Naive thymus-derived CD4-positive, alpha-beta T cell (primary cell): ENCODE measurements at regions not wholly inside any gene's neighbourhood (a gene's known extent, or its start where the extent isn't known, plus 50 kb on each side); places are given as distances from the start of the nearest gene placed in this dataset.

ENCODE experiments used
- ATAC-seq: fragments of 150-1000 bp; cut with Tn5 transposase; 2 replicates; pipeline ENCODE4 v1.10.0; 2021; ENCODE audit warnings: mild to moderate bottlenecking, moderate library complexity
- CTCF ChIA-PET: fragments of 350-600 bp; sonication (Branson Sonifier 250); formaldehyde crosslinking; loops from one replicate; lab custom pipeline; 2021; ENCODE audit warnings: antibody characterized with exemption; lab: Charles Lee
- POLR2A ChIA-PET: fragments of 350-600 bp; sonication (Branson Sonifier 250); formaldehyde crosslinking; loops from one replicate; lab custom pipeline; 2021; ENCODE audit warnings: antibody characterized with exemption, inconsistent platforms; lab: Charles Lee
- DNase-seq, 9 donors: peaks; one replicate each; pipeline versions ENCODE4 v3.0.0 to v3.0.0-alpha.2; 2020 to 2022; ENCODE audit warnings: mixed read lengths in 1 of 9
- H3K27ac ChIP-seq: one replicate; pipeline ENCODE4 v1.7.0; 2013; ENCODE audit warnings: mild to moderate bottlenecking, low read depth, low read length, moderate library complexity
- H3K27me3 ChIP-seq, 2 donors: one replicate each; pipeline ENCODE4 v1.7.0; 2013; ENCODE audit warnings: low read length in 2 of 2, mild to moderate bottlenecking in 2 of 2, moderate library complexity in 2 of 2; ENCODE audit not compliant: control insufficient read depth in 2 of 2, insufficient read depth in 2 of 2
- H3K36me3 ChIP-seq, 3 experiments: 1 replicate in 2 of 3; 2 replicates in 1 of 3; pipeline ENCODE4 v1.7.0; 2013; ENCODE audit warnings: low read length in 3 of 3, mild to moderate bottlenecking in 3 of 3, moderate library complexity in 1 of 3; ENCODE audit not compliant: insufficient read depth in 3 of 3, control insufficient read depth in 2 of 3
- H3K4me1 ChIP-seq, 2 donors: one replicate each; pipeline ENCODE4 v1.7.0; 2013; ENCODE audit warnings: low read length in 2 of 2, mild to moderate bottlenecking in 2 of 2, moderate library complexity in 1 of 2; ENCODE audit not compliant: control insufficient read depth in 2 of 2, insufficient read depth in 2 of 2
- H3K4me3 ChIP-seq: 2 replicates; pipeline ENCODE4 v1.7.0; 2013; ENCODE audit warnings: mild to moderate bottlenecking, low read length
- H3K9me3 ChIP-seq, 3 experiments: 1 replicate in 2 of 3; 2 replicates in 1 of 3; pipeline ENCODE4 v1.7.0; 2013; ENCODE audit warnings: low read length in 3 of 3; ENCODE audit not compliant: control insufficient read depth in 2 of 3
- H3K27ac Mint-ChIP-seq, 9 donors: one replicate each; pipeline ENCODE4 v1.8.0; 2020 to 2022; ENCODE audit warnings: mixed read lengths in 9 of 9, mild to moderate bottlenecking in 8 of 9, moderate library complexity in 5 of 9, inconsistent platforms in 2 of 9
- H3K27me3 Mint-ChIP-seq, 5 donors: one replicate each; pipeline ENCODE4 v1.8.0; 2021 to 2022; ENCODE audit warnings: mixed read lengths in 5 of 5, mild to moderate bottlenecking in 1 of 5
- H3K36me3 Mint-ChIP-seq, 5 donors: one replicate each; pipeline ENCODE4 v1.8.0; 2020 to 2022; ENCODE audit warnings: mixed read lengths in 5 of 5, mild to moderate bottlenecking in 3 of 5, inconsistent platforms in 1 of 5
- H3K4me1 Mint-ChIP-seq, 7 donors: one replicate each; pipeline ENCODE4 v1.8.0; 2020 to 2022; ENCODE audit warnings: mixed read lengths in 7 of 7, mild to moderate bottlenecking in 3 of 7, inconsistent platforms in 1 of 7
- H3K4me3 Mint-ChIP-seq, 10 donors: one replicate each; pipeline ENCODE4 v1.8.0; 2020 to 2022; ENCODE audit warnings: mild to moderate bottlenecking in 10 of 10, mixed read lengths in 10 of 10, moderate library complexity in 6 of 10, inconsistent platforms in 2 of 10
- H3K9me3 Mint-ChIP-seq, 11 donors: one replicate each; pipeline ENCODE4 v1.8.0; 2020 to 2022; ENCODE audit warnings: mixed read lengths in 11 of 11, mild to moderate bottlenecking in 4 of 11, inconsistent platforms in 1 of 11, moderate library complexity in 1 of 11
- intact Hi-C, 2 donors: fragments of 100-400 bp; cut with micrococcal nuclease; formaldehyde crosslinking; loops; one replicate each; pipeline ENCODE4 v1.15.1; 2023

- intact Hi-C loops = no loop called here
- POLR2A ChIA-PET = no interaction called here
These were observed 76.3 kb upstream of the LMO4 start for GRCh38 chr1:87252406-87252805.

DNA sequence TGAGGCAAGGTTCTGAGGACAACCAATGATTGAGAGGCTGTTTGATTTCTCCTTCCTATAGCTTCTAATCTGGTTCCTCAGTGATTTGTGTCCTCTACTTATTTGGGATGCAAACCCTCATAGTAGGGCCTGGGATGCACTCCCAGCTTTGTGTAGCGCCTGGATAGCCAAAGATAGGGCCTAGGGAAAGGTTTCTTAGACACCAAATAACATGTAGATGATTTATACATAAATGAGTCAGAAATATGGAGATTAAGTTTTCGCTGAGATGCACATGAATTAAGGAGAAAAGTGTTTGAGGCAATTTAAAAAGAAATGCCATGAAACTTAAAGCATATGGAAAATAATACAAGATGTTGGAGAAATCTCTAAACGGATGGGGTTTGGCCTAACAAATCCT is 66.0 kb upstream of the LMO4 start:
- no peaks in the 10 kb centered on the region for H3K36me3 Mint-ChIP-seq
- ATAC-seq (no peak), DNase-seq (no peak)
- H3K27me3 ChIP-seq = no peaks in the 10 kb centered on the region
- no peak overlapping the region for H3K27ac Mint-ChIP-seq
- no peak overlapping the region for H3K4me3 ChIP-seq
- H3K4me1 Mint-ChIP-seq = no peaks in the 10 kb centered on the region
- no peaks in the 10 kb centered on the region for H3K4me1 ChIP-seq
- ChIA-PET POLR2A (no interaction called here), CTCF (no interaction called here)
- peaks cover 4 to 23% (median 14%) of the 10 kb centered on the region in 5 donors for H3K27me3 Mint-ChIP-seq
- H3K4me3 Mint-ChIP-seq = no peak overlapping the region
- no peaks in the 10 kb centered on the region for H3K9me3 ChIP-seq
- H3K27ac ChIP-seq = no peak overlapping the region
- no peaks in the 10 kb centered on the region for H3K9me3 Mint-ChIP-seq
- H3K36me3 ChIP-seq = no peaks in the 10 kb centered on the region
- intact Hi-C loops = no loop called here

More at GRCh38 chr1:87252406-87252805, 76.3 kb upstream of the LMO4 start:
- CTCF ChIA-PET = no interaction called here
- no peak overlapping the region for H3K27ac ChIP-seq
- Mint-ChIP-seq H3K9me3 (peaks cover 0 to 16% (median 4%) of the 10 kb centered on the region in 11 donors), H3K27me3 (peaks cover 7 to 57% (median 30%) of the 10 kb centered on the region in 5 donors), H3K36me3 (no peaks in the 10 kb centered on the region), H3K4me1 (peaks cover 0 to 2% (median 0%) of the 10 kb centered on the region in 7 donors), H3K4me3 (no peak overlapping the region), H3K27ac (no peak overlapping the region)
- H3K36me3 ChIP-seq = no peaks in the 10 kb centered on the region
- DNase-seq (no peak), ATAC-seq (no peak)
- H3K4me3 ChIP-seq = no peak overlapping the region
- no peaks in the 10 kb centered on the region for H3K27me3 ChIP-seq
- H3K4me1 ChIP-seq = no peaks in the 10 kb centered on the region
- H3K9me3 ChIP-seq = no peaks in the 10 kb centered on the region

DNA sequence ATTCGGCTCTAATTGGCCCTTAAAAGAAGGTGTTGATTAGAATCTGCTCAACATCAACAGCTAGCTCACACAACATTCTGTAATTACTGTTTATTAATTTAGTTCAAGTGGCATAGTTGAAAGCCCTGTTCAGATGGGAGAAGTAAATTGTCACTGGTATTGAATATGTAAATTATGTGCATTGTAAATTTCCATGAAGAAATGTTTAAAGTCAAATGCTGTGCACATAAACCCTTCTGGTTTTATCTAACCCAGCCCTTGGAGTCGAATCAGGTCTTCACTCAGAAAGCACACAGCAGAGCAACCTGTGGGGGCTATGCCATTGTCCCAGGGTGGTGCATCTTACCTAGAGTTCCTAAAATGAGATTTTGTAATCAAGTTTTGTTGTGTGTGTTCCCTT is 65.4 kb upstream of the LMO4 start:
- Histone ChIP-seq H3K27me3 (no peaks in the 10 kb centered on the region), H3K4me3 (no peak overlapping the region), H3K4me1 (no peaks in the 10 kb centered on the region), H3K9me3 (no peaks in the 10 kb centered on the region), H3K36me3 (no peaks in the 10 kb centered on the region), H3K27ac (no peak overlapping the region)
- ATAC-seq = no peak
- Mint-ChIP-seq H3K36me3 (no peaks in the 10 kb centered on the region), H3K9me3 (no peaks in the 10 kb centered on the region), H3K4me1 (no peaks in the 10 kb centered on the region), H3K27me3 (peaks cover 7 to 23% (median 17%) of the 10 kb centered on the region in 5 donors), H3K27ac (no peak overlapping the region), H3K4me3 (no peak overlapping the region)
- no peak for DNase-seq
- intact Hi-C loops = no loop called here
- ChIA-PET CTCF (no interaction called here), POLR2A (no interaction called here)

- Mint-ChIP-seq H3K36me3 (no peaks in the 10 kb centered on the region), H3K4me1 (no peaks in the 10 kb centered on the region), H3K9me3 (no peaks in the 10 kb centered on the region), H3K4me3 (no peak overlapping the region), H3K27me3 (peaks cover 7 to 22% (median 16%) of the 10 kb centered on the region in 5 donors), H3K27ac (no peak overlapping the region)
- no peaks in the 10 kb centered on the region for H3K9me3 ChIP-seq
- POLR2A ChIA-PET = no interaction called here
- H3K4me3 ChIP-seq = no peak overlapping the region
- DNase-seq (no peak), ATAC-seq (no peak)
- no peak overlapping the region for H3K27ac ChIP-seq
- no peaks in the 10 kb centered on the region for H3K4me1 ChIP-seq
- CTCF ChIA-PET = no interaction called here
- H3K36me3 ChIP-seq = no peaks in the 10 kb centered on the region
- no peaks in the 10 kb centered on the region for H3K27me3 ChIP-seq
- intact Hi-C loops = no loop called here
These were observed 64.9 kb upstream of the LMO4 start for GRCh38 chr1:87263785-87264184.

DNA sequence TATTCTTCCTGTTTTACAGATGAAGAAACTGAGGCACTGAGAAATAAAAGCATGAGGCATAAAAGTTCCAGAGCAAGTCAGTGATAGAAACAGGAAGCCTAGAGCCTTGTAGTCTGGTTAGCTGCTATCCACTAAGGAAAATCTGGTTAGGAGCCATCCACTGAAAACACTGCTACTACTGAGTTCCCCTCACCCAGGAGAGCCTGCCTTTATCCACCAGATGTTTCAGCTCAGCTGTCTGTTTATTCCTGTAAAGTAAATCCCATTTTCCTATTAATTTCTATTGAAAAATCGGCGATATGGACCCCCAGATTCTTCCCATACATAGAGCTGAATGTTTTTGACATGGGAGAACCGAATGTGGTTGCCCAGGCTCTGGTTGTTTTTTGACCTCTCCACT is 63.7 kb upstream of the LMO4 start:
- ATAC-seq = no peak
- CTCF ChIA-PET = no interaction called here
- no peaks in the 10 kb centered on the region for H3K9me3 ChIP-seq

GRCh38 chr1:87265786-87266185 is 62.9 kb upstream of the LMO4 start:
- no peak overlapping the region for H3K4me3 Mint-ChIP-seq
- H3K27ac ChIP-seq = no peak overlapping the region
- no peak overlapping the region for H3K4me3 ChIP-seq
- no peaks in the 10 kb centered on the region for H3K4me1 ChIP-seq
- peaks cover 8 to 23% (median 21%) of the 10 kb centered on the region in 5 donors for H3K27me3 Mint-ChIP-seq
- no peaks in the 10 kb centered on the region for H3K9me3 Mint-ChIP-seq
- H3K36me3 Mint-ChIP-seq = no peaks in the 10 kb centered on the region
- no peak overlapping the region for H3K27ac Mint-ChIP-seq
- no peaks in the 10 kb centered on the region for H3K36me3 ChIP-seq
- intact Hi-C loops = no loop called here
- no peaks in the 10 kb centered on the region for H3K9me3 ChIP-seq
- POLR2A ChIA-PET = no interaction called here
- ATAC-seq (no peak), DNase-seq (no peak)
- no peaks in the 10 kb centered on the region for H3K4me1 Mint-ChIP-seq
- CTCF ChIA-PET = no interaction called here
- H3K27me3 ChIP-seq = no peaks in the 10 kb centered on the region

More for the DNA sequence above, 63.7 kb upstream of the LMO4 start:
- Histone ChIP-seq H3K27ac (no peak overlapping the region), H3K27me3 (no peaks in the 10 kb centered on the region), H3K4me3 (no peak overlapping the region), H3K4me1 (no peaks in the 10 kb centered on the region), H3K36me3 (no peaks in the 10 kb centered on the region)
- no peak for DNase-seq
- Mint-ChIP-seq H3K27ac (no peak overlapping the region), H3K9me3 (no peaks in the 10 kb centered on the region), H3K27me3 (peaks cover 8 to 21% (median 16%) of the 10 kb centered on the region in 5 donors), H3K4me3 (no peak overlapping the region), H3K36me3 (no peaks in the 10 kb centered on the region), H3K4me1 (no peaks in the 10 kb centered on the region)
- POLR2A ChIA-PET = no interaction called here
- intact Hi-C loops = no loop called here

- ATAC-seq (no peak), DNase-seq (no peak)
- H3K36me3 ChIP-seq = no peaks in the 10 kb centered on the region
- Mint-ChIP-seq H3K9me3 (no peaks in the 10 kb centered on the region), H3K4me1 (no peaks in the 10 kb centered on the region), H3K36me3 (no peaks in the 10 kb centered on the region), H3K4me3 (no peak overlapping the region), H3K27me3 (peaks cover 8 to 30% (median 27%) of the 10 kb centered on the region in 5 donors), H3K27ac (no peak overlapping the region)
- intact Hi-C loops = no loop called here
- ChIA-PET CTCF (no interaction called here), POLR2A (no interaction called here)
- no peak overlapping the region for H3K4me3 ChIP-seq
- H3K27ac ChIP-seq = no peak overlapping the region
- H3K9me3 ChIP-seq = no peaks in the 10 kb centered on the region
- H3K27me3 ChIP-seq = no peaks in the 10 kb centered on the region
- H3K4me1 ChIP-seq = no peaks in the 10 kb centered on the region
These were observed 60.6 kb upstream of the LMO4 start for GRCh38 chr1:87268111-87268510.
